Activated CD8-positive, alpha-beta T cell treated with anti-CD3 and anti-CD28 coated beads, Interleukin-2, amount 10 ng/mL, durations not matched to agents 7 days and 5 days (primary cell): ENCODE measurements at regions not wholly inside any gene's neighbourhood (a gene's known extent, or its start where the extent isn't known, plus 50 kb on each side); places are given as distances from the start of the nearest gene placed in this dataset.
"Not testable (repeated sequence)": the region's sequence is repeated elsewhere in the genome, so short reads cannot be mapped to it uniquely, and the experiment has no call there.

Experiments used
- ATAC-seq: fragments of 150-1000 bp; cut with Tn5 transposase; one replicate; pipeline ENCODE4 v1.10.0; 2021; ENCODE audit warnings: moderate library complexity
- CTCF ChIA-PET: fragments of 350-600 bp; sonication (Branson Sonifier 250); formaldehyde crosslinking; loops from one replicate; lab custom pipeline; 2021; ENCODE audit warnings: antibody characterized with exemption; lab: Charles Lee
- POLR2A ChIA-PET: fragments of 350-600 bp; sonication (Branson Sonifier 250); formaldehyde crosslinking; loops from one replicate; lab custom pipeline; 2021; ENCODE audit warnings: antibody characterized with exemption; lab: Charles Lee
- DNase-seq: peaks from one replicate; pipeline ENCODE4 v3.0.0-alpha.2; 2020
- H3K27ac Mint-ChIP-seq: one replicate; pipeline ENCODE4 v1.8.0; 2021; ENCODE audit warnings: mild to moderate bottlenecking, mixed read lengths
- H3K27me3 Mint-ChIP-seq: one replicate; pipeline ENCODE4 v1.8.0; 2021; ENCODE audit warnings: low read depth, mixed read lengths
- H3K36me3 Mint-ChIP-seq: one replicate; pipeline ENCODE4 v1.8.0; 2021; ENCODE audit warnings: low read depth, mixed read lengths
- H3K4me1 Mint-ChIP-seq: one replicate; pipeline ENCODE4 v1.8.0; 2021; ENCODE audit warnings: low read depth, mixed read lengths
- H3K4me3 Mint-ChIP-seq: one replicate; pipeline ENCODE4 v1.8.0; 2021; ENCODE audit warnings: mild to moderate bottlenecking, mixed read lengths
- H3K9me3 Mint-ChIP-seq: one replicate; pipeline ENCODE4 v1.8.0; 2022; ENCODE audit warnings: mixed read lengths; ENCODE audit not compliant: insufficient read depth

GRCh38 chr7:54429111-54429510 is 113.1 kb upstream of the VSTM2A start:
- ChIA-PET CTCF (no interaction called here), POLR2A (no interaction called here)
- H3K4me3 Mint-ChIP-seq, result no peak overlapping the region
- H3K9me3 Mint-ChIP-seq, result peaks cover 22% of the 10 kb centered on the region
- ATAC-seq (no peak), DNase-seq (no peak)
- no peaks in the 10 kb centered on the region for H3K4me1 Mint-ChIP-seq
- H3K27ac Mint-ChIP-seq, result no peak overlapping the region
- H3K27me3 Mint-ChIP-seq, result no peaks in the 10 kb centered on the region
- no peaks in the 10 kb centered on the region for H3K36me3 Mint-ChIP-seq

- POLR2A ChIA-PET, result no interaction called here
These were observed 102.8 kb upstream of the VSTM2A start for GRCh38 chr7:54439391-54439790.

GRCh38 chr7:54444046-54444686 is 98.0 kb upstream of the VSTM2A start:
- CTCF ChIA-PET, POLR2A ChIA-PET, H3K4me3 Mint-ChIP-seq, H3K4me1 Mint-ChIP-seq, DNase-seq, ATAC-seq, H3K9me3 Mint-ChIP-seq, H3K36me3 Mint-ChIP-seq, H3K27me3 Mint-ChIP-seq, H3K27ac Mint-ChIP-seq: not testable (repeated sequence)

More at GRCh38 chr7:54439391-54439790, 102.8 kb upstream of the VSTM2A start:
- Mint-ChIP-seq H3K27me3 (no peaks in the 10 kb centered on the region), H3K4me3 (no peak overlapping the region), H3K9me3 (peaks cover 24% of the 10 kb centered on the region), H3K4me1 (no peaks in the 10 kb centered on the region), H3K36me3 (no peaks in the 10 kb centered on the region), H3K27ac (no peak overlapping the region)
- CTCF ChIA-PET, result no interaction called here
- no peak for DNase-seq
- ATAC-seq, result no peak

GRCh38 chr7:54453168-54453567 is 89.0 kb upstream of the VSTM2A start:
- CTCF ChIA-PET, DNase-seq, H3K4me3 Mint-ChIP-seq, H3K27ac Mint-ChIP-seq, ATAC-seq, H3K27me3 Mint-ChIP-seq, H3K4me1 Mint-ChIP-seq, H3K36me3 Mint-ChIP-seq, POLR2A ChIA-PET: not testable (repeated sequence)
- H3K9me3 Mint-ChIP-seq, result peaks cover 51% of the 10 kb centered on the region

GRCh38 chr7:54454700-54455099 is 87.5 kb upstream of the VSTM2A start:
- POLR2A ChIA-PET, H3K4me1 Mint-ChIP-seq, ATAC-seq, H3K27me3 Mint-ChIP-seq, H3K4me3 Mint-ChIP-seq, H3K36me3 Mint-ChIP-seq, DNase-seq, CTCF ChIA-PET, H3K27ac Mint-ChIP-seq: not testable (repeated sequence)
- H3K9me3 Mint-ChIP-seq, result peaks cover 51% of the 10 kb centered on the region

GRCh38 chr7:54465095-54465494 is 77.1 kb upstream of the VSTM2A start:
- Mint-ChIP-seq H3K27ac (no peak overlapping the region), H3K36me3 (no peaks in the 10 kb centered on the region), H3K9me3 (peaks cover 13% of the 10 kb centered on the region), H3K4me1 (no peaks in the 10 kb centered on the region), H3K4me3 (no peak overlapping the region), H3K27me3 (no peaks in the 10 kb centered on the region)
- POLR2A ChIA-PET, result no interaction called here
- ATAC-seq (no peak), DNase-seq (no peak)
- CTCF ChIA-PET, result no interaction called here

GRCh38 chr7:54469740-54470139 is 72.4 kb upstream of the VSTM2A start:
- no peaks in the 10 kb centered on the region for H3K27me3 Mint-ChIP-seq
- H3K4me3 Mint-ChIP-seq, result no peak overlapping the region
- POLR2A ChIA-PET, result no interaction called here
- CTCF ChIA-PET, result no interaction called here
- no peak overlapping the region for H3K27ac Mint-ChIP-seq
- H3K36me3 Mint-ChIP-seq, result no peaks in the 10 kb centered on the region
- no peaks in the 10 kb centered on the region for H3K4me1 Mint-ChIP-seq
- no peak for DNase-seq
- H3K9me3 Mint-ChIP-seq, result peaks cover 20% of the 10 kb centered on the region
- no peak for ATAC-seq

- Mint-ChIP-seq H3K27me3 (no peaks in the 10 kb centered on the region), H3K9me3 (peaks cover 13% of the 10 kb centered on the region), H3K4me1 (no peaks in the 10 kb centered on the region), H3K36me3 (no peaks in the 10 kb centered on the region), H3K4me3 (no peak overlapping the region), H3K27ac (no peak overlapping the region)
- POLR2A ChIA-PET, result no interaction called here
- DNase-seq (no peak), ATAC-seq (no peak)
- CTCF ChIA-PET, result no interaction called here
These were observed 65.6 kb upstream of the VSTM2A start for GRCh38 chr7:54476609-54477008.

GRCh38 chr7:54477083-54477482 is 65.1 kb upstream of the VSTM2A start:
- Mint-ChIP-seq H3K27ac (no peak overlapping the region), H3K27me3 (no peaks in the 10 kb centered on the region), H3K36me3 (no peaks in the 10 kb centered on the region), H3K9me3 (peaks cover 13% of the 10 kb centered on the region), H3K4me1 (no peaks in the 10 kb centered on the region), H3K4me3 (no peak overlapping the region)
- DNase-seq (no peak), ATAC-seq (no peak)
- POLR2A ChIA-PET, result no interaction called here
- CTCF ChIA-PET, result no interaction called here

GRCh38 chr7:54483523-54483922 is 58.7 kb upstream of the VSTM2A start:
- POLR2A ChIA-PET, result no interaction called here
- no peak for DNase-seq
- Mint-ChIP-seq H3K36me3 (no peaks in the 10 kb centered on the region), H3K27me3 (no peaks in the 10 kb centered on the region), H3K4me1 (no peaks in the 10 kb centered on the region), H3K9me3 (peaks cover 12% of the 10 kb centered on the region), H3K4me3 (no peak overlapping the region), H3K27ac (no peak overlapping the region)
- ATAC-seq, result no peak
- CTCF ChIA-PET, result no interaction called here

- ChIA-PET POLR2A (no interaction called here), CTCF (no interaction called here)
- H3K9me3 Mint-ChIP-seq, result peaks cover 9% of the 10 kb centered on the region
- no peaks in the 10 kb centered on the region for H3K36me3 Mint-ChIP-seq
- no peaks in the 10 kb centered on the region for H3K4me1 Mint-ChIP-seq
- ATAC-seq, result no peak
- H3K27ac Mint-ChIP-seq, result no peak overlapping the region
- DNase-seq, result no peak
- no peak overlapping the region for H3K4me3 Mint-ChIP-seq
- H3K27me3 Mint-ChIP-seq, result no peaks in the 10 kb centered on the region
These were observed 57.1 kb upstream of the VSTM2A start for GRCh38 chr7:54485044-54485443.
